Karpas-422 (cell line): ENCODE measurements at regions not wholly inside any gene's neighbourhood (a gene's known extent, or its start where the extent isn't known, plus 50 kb on each side); places are given as distances from the start of the nearest gene placed in this dataset.
"Not testable (repeated sequence)": the region's sequence is repeated elsewhere in the genome, so short reads cannot be mapped to it uniquely, and the experiment has no call there.

Experiments used
- DNase-seq: peaks from one replicate; pipeline ENCODE4 v3.0.0-alpha.2; 2015
- H2AFZ ChIP-seq: fragments of 200-600 bp; sonication (generic); 2 replicates; pipeline ENCODE4 v1.6.1; 2014; ENCODE audit warnings: antibody characterized with exemption, low read length, mixed read lengths
- H3K27ac ChIP-seq: fragments of 200-600 bp; sonication (generic); 2 replicates; pipeline ENCODE4 v1.5.1; 2014; ENCODE audit warnings: mild to moderate bottlenecking, low read length, moderate library complexity
- H3K27me3 ChIP-seq: fragments of 200-600 bp; sonication (generic); 2 replicates; pipeline ENCODE4 v1.6.1; 2014; ENCODE audit warnings: low read length, mixed read lengths
- H3K36me3 ChIP-seq: fragments of 200-600 bp; sonication (generic); 2 replicates; pipeline ENCODE4 v1.6.1; 2014; ENCODE audit warnings: low read length, mixed read lengths; ENCODE audit not compliant: insufficient read depth
- H3K4me1 ChIP-seq: fragments of 200-600 bp; sonication (generic); 2 replicates; pipeline ENCODE4 v1.6.1; 2014; ENCODE audit warnings: mild to moderate bottlenecking, low read length, mixed read lengths
- H3K4me2 ChIP-seq: fragments of 200-600 bp; sonication (generic); 2 replicates; pipeline ENCODE4 v1.6.1; 2014; ENCODE audit warnings: low read length, low read depth, mild to moderate bottlenecking; ENCODE audit not compliant: poor library complexity, severe bottlenecking
- H3K4me3 ChIP-seq: fragments of 200-600 bp; sonication (generic); 2 replicates; pipeline ENCODE4 v1.5.1; 2014; ENCODE audit warnings: mild to moderate bottlenecking, antibody characterized with exemption, low read length, mixed read lengths
- H3K79me2 ChIP-seq: fragments of 200-600 bp; sonication (generic); 2 replicates; pipeline ENCODE4 v1.6.1; 2014; ENCODE audit warnings: mild to moderate bottlenecking, low read length, mixed read lengths
- H3K9ac ChIP-seq: fragments of 200-600 bp; sonication (generic); 2 replicates; pipeline ENCODE4 v1.6.0; 2014; ENCODE audit warnings: low read length
- H3K9me2 ChIP-seq: fragments of 200-600 bp; sonication (generic), shearing (Covaris generic); replicated peaks from 2 replicates; pipeline ENCODE4 v1.6.0; 2014; ENCODE audit warnings: mild to moderate bottlenecking, low read length, moderate library complexity; ENCODE audit not compliant: insufficient read depth
- H3K9me3 ChIP-seq: fragments of 300-700, 200-600 bp; sonication (generic); 2 replicates; pipeline ENCODE4 v1.6.1; 2014; ENCODE audit warnings: low read length, mixed read lengths
- H4K20me1 ChIP-seq: fragments of 200-600 bp; sonication (generic); 2 replicates; pipeline ENCODE4 v1.6.1; 2014; ENCODE audit warnings: mild to moderate bottlenecking, antibody characterized with exemption, low read length, low read depth; ENCODE audit not compliant: insufficient read depth

DNA sequence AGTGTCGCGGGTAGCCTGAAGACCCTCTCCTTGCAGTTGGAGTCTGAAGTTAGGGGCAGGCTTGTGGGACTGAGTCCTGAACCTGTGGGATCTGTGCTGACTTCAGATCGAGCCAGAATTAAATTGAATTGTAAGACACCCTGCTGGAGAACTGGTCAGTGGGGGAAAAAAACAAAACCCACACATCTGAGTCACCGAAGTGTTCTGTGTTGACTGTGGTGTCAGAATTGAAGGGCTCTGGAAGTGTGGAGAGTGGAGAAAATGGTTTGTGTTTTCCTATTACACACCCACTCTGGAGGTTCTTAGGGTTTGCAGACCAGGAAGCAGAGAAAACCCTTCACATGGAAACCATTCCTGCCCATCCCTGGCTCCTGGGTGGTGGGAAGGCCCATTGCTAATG, 209.5 kb upstream of the GALNT2 start:
- Histone ChIP-seq H3K9me2 (no peaks in the 10 kb centered on the region), H3K27ac (no peak overlapping the region), H3K9me3 (no peaks in the 10 kb centered on the region), H3K27me3 (no peaks in the 10 kb centered on the region), H3K4me3 (no peak overlapping the region), H2AFZ (no peak overlapping the region), H3K9ac (no peak overlapping the region), H3K4me2 (no peak overlapping the region), H3K36me3 (no peaks in the 10 kb centered on the region), H3K79me2 (no peaks in the 10 kb centered on the region), H4K20me1 (no peaks in the 10 kb centered on the region), H3K4me1 (peaks cover 8% of the 10 kb centered on the region)
- DNase-seq = no peak

DNA sequence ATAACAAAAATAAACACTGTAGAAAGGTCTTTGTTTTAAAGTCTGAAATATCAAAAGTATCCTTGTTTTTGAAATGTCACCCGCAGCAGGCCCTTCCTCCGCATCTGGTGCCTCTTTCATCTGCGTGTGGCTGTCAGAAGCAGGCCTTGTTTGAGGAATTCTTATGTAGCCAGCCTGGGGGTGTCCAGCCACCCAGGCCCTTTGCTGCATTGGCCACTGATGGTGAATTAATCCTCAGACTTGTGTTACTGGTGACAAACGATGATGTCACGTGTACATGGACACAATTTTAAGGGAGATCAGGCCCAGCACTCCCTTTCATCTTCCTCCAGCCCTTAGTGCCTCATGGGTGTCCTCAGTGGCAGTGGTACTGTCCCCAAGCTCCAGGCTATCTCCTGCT, 208.0 kb upstream of the GALNT2 start:
- DNase-seq = no peak
- Histone ChIP-seq H3K36me3 (no peaks in the 10 kb centered on the region), H3K4me2 (no peak overlapping the region), H3K4me3 (no peak overlapping the region), H4K20me1 (no peaks in the 10 kb centered on the region), H3K9me2 (no peaks in the 10 kb centered on the region), H3K9ac (no peak overlapping the region), H3K79me2 (no peaks in the 10 kb centered on the region), H3K27ac (no peak overlapping the region), H2AFZ (no peak overlapping the region), H3K4me1 (peaks cover 8% of the 10 kb centered on the region), H3K27me3 (no peaks in the 10 kb centered on the region), H3K9me3 (no peaks in the 10 kb centered on the region)

DNA sequence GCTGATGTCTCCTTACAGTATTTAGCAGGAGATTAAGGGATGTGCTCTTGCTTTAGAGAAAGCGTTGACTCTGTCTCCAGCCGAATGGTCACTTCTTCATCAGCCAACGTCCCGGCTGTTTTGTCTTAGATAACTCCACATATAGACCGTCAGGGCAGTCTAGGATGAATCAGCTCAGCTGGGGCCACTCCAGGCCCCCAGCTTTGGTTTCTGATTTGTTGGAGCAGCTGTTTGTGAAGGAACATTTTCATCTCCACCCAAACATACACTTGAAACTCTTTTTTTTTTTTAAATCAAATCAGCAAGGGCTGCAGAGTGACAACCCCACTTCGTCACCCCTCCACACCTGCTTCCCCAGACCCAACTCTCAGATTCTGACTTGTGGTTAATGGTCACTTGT, 206.1 kb upstream of the GALNT2 start:
- Histone ChIP-seq H3K9me2 (no peaks in the 10 kb centered on the region), H3K36me3 (no peaks in the 10 kb centered on the region), H4K20me1 (no peaks in the 10 kb centered on the region), H3K9me3 (no peaks in the 10 kb centered on the region), H3K4me2 (no peak overlapping the region), H3K9ac (no peak overlapping the region), H3K27ac (no peak overlapping the region), H3K27me3 (no peaks in the 10 kb centered on the region), H3K4me3 (no peak overlapping the region), H2AFZ (no peak overlapping the region), H3K4me1 (peaks cover 5% of the 10 kb centered on the region), H3K79me2 (no peaks in the 10 kb centered on the region)
- DNase-seq = no peak

DNA sequence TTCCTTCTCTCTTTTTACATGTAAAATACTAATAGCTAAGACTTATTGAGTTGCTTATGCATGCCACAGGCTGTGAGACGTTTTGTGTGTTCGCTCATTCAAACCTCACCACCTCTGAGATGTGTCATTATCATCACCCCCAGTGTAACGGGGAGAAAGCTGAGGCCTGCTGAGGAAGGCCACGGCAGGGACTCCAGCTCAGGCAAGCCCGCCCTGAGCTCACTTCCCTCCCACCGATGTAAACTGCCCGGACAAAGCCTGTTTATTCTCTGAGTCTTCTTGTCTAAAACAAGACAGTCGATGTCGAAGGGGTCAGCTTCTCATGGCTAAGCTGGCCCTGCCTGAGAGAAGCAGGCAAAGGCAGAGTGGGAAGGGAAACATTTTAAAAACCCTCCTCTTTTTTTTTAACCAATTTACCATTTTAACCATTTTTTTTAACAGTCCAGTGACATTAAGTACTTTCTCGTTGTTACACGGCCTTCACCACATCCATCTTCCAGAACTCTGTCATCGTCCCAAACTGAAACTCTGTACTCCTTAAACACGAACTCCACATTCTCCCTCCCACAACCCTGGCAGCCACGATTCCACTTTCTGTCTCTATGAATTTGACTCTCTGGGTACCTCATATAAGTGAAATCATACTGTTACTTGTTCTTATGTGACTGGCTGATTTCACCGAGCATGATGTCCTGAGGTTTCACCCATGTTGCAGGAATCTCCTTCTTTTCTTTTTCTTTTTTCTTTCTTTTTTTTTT, 204.8 kb upstream of the GALNT2 start:
- Histone ChIP-seq H3K4me2 (no peak overlapping the region), H3K36me3 (no peaks in the 10 kb centered on the region), H2AFZ (no peak overlapping the region), H4K20me1 (no peaks in the 10 kb centered on the region), H3K27ac (no peak overlapping the region), H3K79me2 (no peaks in the 10 kb centered on the region), H3K27me3 (no peaks in the 10 kb centered on the region), H3K9me2 (no peaks in the 10 kb centered on the region), H3K4me3 (no peak overlapping the region), H3K9ac (no peak overlapping the region), H3K4me1 (no peaks in the 10 kb centered on the region), H3K9me3 (no peaks in the 10 kb centered on the region)
- no peak for DNase-seq

DNA sequence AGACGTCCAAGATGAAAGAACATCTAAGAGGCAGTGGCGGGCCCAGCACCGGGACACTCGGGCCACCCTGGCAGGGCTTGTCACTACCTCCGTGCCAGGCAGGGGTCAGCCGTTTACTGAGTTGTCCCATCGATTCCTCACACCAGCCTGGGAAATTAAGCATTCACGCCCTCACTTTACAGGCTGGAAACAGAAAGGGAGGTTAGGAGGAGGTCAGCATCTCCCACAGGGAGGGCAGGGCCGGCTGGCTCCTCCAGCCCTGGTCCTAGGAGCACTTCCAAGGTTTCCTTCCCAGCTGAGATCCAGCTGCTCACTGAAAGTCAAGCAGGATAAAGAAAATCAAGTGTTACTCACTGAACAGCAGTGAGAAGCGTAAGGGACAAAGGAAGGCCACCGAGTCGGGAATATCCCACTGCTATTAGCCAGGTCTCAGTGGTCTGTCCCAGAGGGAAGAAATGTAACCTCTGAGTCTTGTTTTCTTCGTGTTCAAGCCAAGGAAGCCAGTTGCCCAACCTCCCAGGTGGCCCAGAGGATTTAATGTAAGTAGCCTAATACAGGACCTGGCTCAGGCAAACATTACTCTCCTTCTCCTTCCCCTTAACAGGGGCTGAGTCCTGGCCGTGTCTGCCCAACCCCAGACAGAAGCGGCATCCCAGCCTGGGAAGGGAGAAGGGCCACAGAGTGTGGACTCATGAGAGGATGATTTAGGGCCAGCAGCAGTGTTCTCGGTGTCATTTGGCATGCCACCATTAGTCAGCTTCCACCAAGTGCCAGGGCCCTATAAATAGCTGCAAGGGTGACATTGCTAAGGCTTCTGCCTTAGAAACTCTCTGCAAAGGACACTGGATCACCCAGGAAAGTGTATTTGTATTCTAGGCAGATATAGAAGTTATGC, 203.1 kb upstream of the GALNT2 start:
- H3K4me2 ChIP-seq = no peak overlapping the region
- H3K4me1 ChIP-seq = no peaks in the 10 kb centered on the region
- no peak overlapping the region for H2AFZ ChIP-seq
- H3K36me3 ChIP-seq = no peaks in the 10 kb centered on the region
- no peak for DNase-seq
- H3K27ac ChIP-seq = no peak overlapping the region
- no peak overlapping the region for H3K4me3 ChIP-seq
- no peaks in the 10 kb centered on the region for H3K9me2 ChIP-seq
- H4K20me1 ChIP-seq = no peaks in the 10 kb centered on the region
- no peaks in the 10 kb centered on the region for H3K79me2 ChIP-seq
- H3K9ac ChIP-seq = no peak overlapping the region
- H3K27me3 ChIP-seq = no peaks in the 10 kb centered on the region
- H3K9me3 ChIP-seq = no peaks in the 10 kb centered on the region

DNA sequence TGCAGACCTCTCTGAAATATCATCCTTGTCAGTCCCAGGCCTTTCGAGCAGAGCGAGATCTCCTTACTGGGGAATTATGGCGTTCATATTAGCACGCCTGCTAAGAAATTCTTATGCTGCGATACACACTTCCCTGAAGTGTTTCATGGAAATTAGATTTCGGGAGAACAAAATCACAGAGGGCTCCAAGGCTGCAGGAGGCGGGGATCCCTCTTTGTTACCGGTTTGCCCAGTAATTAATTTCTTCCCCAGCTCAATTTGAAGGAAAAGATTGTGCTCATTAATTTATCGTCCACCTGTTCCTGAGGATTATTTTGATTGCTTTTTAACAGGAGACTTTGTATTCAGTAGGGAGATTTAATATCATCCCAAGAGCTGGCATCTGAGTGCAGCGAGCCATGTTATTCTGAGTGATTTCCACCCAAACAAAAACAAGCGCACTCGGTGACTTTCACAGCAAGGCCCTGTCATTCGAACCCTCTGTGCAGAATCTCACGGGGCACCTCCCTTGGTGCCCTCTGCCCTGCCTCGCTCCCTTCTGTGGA, 202.3 kb upstream of the GALNT2 start:
- no peak for DNase-seq
- Histone ChIP-seq H3K27ac (no peak overlapping the region), H3K9me2 (no peaks in the 10 kb centered on the region), H3K4me2 (no peak overlapping the region), H3K4me1 (no peaks in the 10 kb centered on the region), H2AFZ (no peak overlapping the region), H3K79me2 (no peaks in the 10 kb centered on the region), H3K4me3 (no peak overlapping the region), H3K36me3 (no peaks in the 10 kb centered on the region), H3K9ac (no peak overlapping the region), H4K20me1 (no peaks in the 10 kb centered on the region), H3K9me3 (no peaks in the 10 kb centered on the region), H3K27me3 (no peaks in the 10 kb centered on the region)

DNA sequence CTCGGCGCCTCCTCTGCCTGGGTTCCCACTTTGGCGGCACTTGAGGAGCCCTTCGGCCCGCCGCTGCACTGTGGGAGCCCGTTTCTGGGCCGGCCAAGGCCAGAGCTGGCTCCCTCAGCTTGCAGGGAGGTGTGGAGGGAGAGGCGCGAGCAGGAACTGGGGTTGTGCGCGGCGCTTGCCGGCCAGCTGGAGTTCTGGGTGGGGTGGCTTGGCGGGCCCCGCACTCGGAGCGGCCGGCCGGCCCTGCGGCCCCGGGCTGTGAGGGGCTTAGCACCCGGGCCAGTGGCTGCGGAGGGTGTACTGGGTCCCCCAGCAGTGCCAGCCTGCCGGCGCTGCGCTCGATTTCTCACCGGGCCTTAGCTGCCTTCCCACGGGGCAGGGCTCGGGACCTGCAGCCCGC, 201.7 kb upstream of the GALNT2 start:
- not testable (repeated sequence) for H3K79me2 ChIP-seq, H3K9ac ChIP-seq, H3K9me2 ChIP-seq, H3K4me3 ChIP-seq, DNase-seq, H3K27ac ChIP-seq, H4K20me1 ChIP-seq, H3K27me3 ChIP-seq, H3K4me2 ChIP-seq, H2AFZ ChIP-seq, H3K4me1 ChIP-seq, H3K36me3 ChIP-seq, H3K9me3 ChIP-seq

DNA sequence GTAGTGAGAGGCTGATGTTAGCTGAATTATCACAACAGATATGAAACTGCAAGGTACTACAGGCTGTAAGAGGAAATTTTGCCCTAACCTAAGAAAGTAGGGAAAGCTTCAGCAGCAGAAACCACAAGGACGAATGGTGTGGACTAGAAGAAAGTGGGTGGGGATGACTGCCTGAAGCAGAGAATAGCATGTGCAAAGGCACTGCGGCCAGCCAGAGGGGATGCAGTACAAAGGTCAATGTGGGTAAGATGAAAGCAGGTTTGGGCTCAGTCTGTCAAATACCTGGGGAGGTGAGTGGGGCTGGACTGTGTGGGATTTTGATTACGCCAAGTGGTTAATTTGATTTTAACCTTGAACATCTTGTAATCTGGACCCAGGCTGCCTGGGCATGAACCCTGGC, 199.3 kb upstream of the GALNT2 start:
- no peaks in the 10 kb centered on the region for H3K9me2 ChIP-seq
- no peak for DNase-seq
- H3K4me2 ChIP-seq = no peak overlapping the region
- no peak overlapping the region for H3K9ac ChIP-seq
- H3K27me3 ChIP-seq = no peaks in the 10 kb centered on the region
- H3K9me3 ChIP-seq = no peaks in the 10 kb centered on the region
- no peaks in the 10 kb centered on the region for H3K4me1 ChIP-seq
- no peak overlapping the region for H3K4me3 ChIP-seq
- no peak overlapping the region for H2AFZ ChIP-seq
- H3K79me2 ChIP-seq = no peaks in the 10 kb centered on the region
- no peaks in the 10 kb centered on the region for H4K20me1 ChIP-seq
- H3K36me3 ChIP-seq = no peaks in the 10 kb centered on the region
- H3K27ac ChIP-seq = no peak overlapping the region
